ENCODE measurements at regions not wholly inside any gene's neighbourhood (a gene's known extent, or its start where the extent isn't known, plus 50 kb on each side); places are given as distances from the start of the nearest gene placed in this dataset.

DNA sequence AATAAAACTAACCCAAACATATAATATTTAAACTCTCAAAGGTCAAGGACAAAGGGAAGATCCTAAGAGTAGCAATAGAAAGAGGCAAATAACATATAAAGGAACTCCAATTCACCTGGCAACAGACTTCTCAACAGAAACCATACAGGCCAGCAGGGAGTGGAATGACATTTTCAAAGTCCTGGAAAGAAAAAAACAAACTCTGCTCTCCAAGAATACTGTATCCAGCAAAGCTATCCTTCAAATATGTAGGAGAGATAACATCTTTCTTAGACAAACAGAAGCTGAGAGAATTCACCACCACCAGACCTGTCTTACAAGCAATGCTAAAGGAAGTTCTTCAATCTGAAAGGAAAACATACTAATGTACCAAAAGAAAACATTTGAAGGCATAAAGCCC, 51.5 kb upstream of the TMEM158 start:
- intact Hi-C loops (cut with micrococcal nuclease): no loop called here
- POLR2A ChIA-PET: no interaction called here

More for the DNA sequence above, 51.5 kb upstream of the TMEM158 start:
- Histone ChIP-seq H3K9me3 (ENCODE audit: control insufficient read depth in 1 of 2, insufficient read depth in 1 of 2, low read depth in 1 of 2, low read length in 2 of 2) (0 out of 4 replicates have a peak, but pooled peaks cover 0 to 3% of the 10 kb centered on the region in 2 experiments), H2AFZ (ENCODE audit: low read depth, low read length, poor library complexity, severe bottlenecking) (no peak overlapping the region), H3K79me2 (ENCODE audit: insufficient read depth, low read length) (no peaks in the 10 kb centered on the region), H4K20me1 (ENCODE audit: insufficient read depth) (no peaks in the 10 kb centered on the region), H3K4me1 (ENCODE audit: control insufficient read depth in 1 of 2, insufficient read depth in 2 of 2, low read length in 2 of 2) (no peaks in the 10 kb centered on the region), H3K36me3 (ENCODE audit: control insufficient read depth in 1 of 2, insufficient read depth in 2 of 2, low read length in 2 of 2) (no peaks in the 10 kb centered on the region), H3K4me3 (replicated peaks in 1 of 2; ENCODE audit: low read depth in 1 of 2, low read length in 2 of 2) (no peak overlapping the region), H3K27ac (ENCODE audit: low read depth, low read length) (no peak overlapping the region), H3K9ac (ENCODE audit: low read length) (no peak overlapping the region), H3K4me2 (ENCODE audit: low read length) (no peak overlapping the region), H3K9me2 (ENCODE audit: insufficient read depth) (no peaks in the 10 kb centered on the region), H3K27me3 (ENCODE audit: insufficient read depth, low read length) (no peaks in the 10 kb centered on the region)
- TF ChIP-seq EZH2phosphoT487 (IDR thresholded peaks at IDR 0.05; ENCODE audit: borderline replicate concordance) (no peak), SP1 (IDR thresholded peaks at IDR 0.05; ENCODE audit: low read depth) (no peak), RAD21 (IDR thresholded peaks at IDR 0.05; ENCODE audit: low read depth) (no peak), ELF1 (IDR thresholded peaks at IDR 0.05; ENCODE audit: borderline replicate concordance, low read depth) (no peak), CBX3 (IDR thresholded peaks at IDR 0.05; ENCODE audit: low read depth) (no peak), POLR2AphosphoS5 (IDR thresholded peaks at IDR 0.05; ENCODE audit: low read depth, low read length) (no peak), YY1 (IDR thresholded peaks at IDR 0.05; ENCODE audit: extremely low read depth, insufficient replicate concordance, low read depth, low read length) (no peak), TCF7L2 (IDR thresholded peaks at IDR 0.05; ENCODE audit: borderline replicate concordance, extremely low read depth, insufficient read depth, insufficient read length) (no peak), ZFX (IDR thresholded peaks at IDR 0.05) (no peak), CEBPB (IDR thresholded peaks at IDR 0.05; ENCODE audit: low read depth) (no peak), SIN3A (IDR thresholded peaks at IDR 0.05; ENCODE audit: low read depth) (no peak), EGR1 (IDR thresholded peaks at IDR 0.05; ENCODE audit: low read depth) (no peak), POLR2A (IDR thresholded peaks at IDR 0.05; ENCODE audit: borderline replicate concordance, extremely low read depth, insufficient read depth, insufficient read length) (no peak), JUND (IDR thresholded peaks at IDR 0.05) (no peak), SRF (IDR thresholded peaks at IDR 0.05; ENCODE audit: low read depth) (no peak), ZNF274 (IDR thresholded peaks at IDR 0.05; ENCODE audit: low read depth, low read length) (no peak)
- TF ChIP-seq, protein P1, sequence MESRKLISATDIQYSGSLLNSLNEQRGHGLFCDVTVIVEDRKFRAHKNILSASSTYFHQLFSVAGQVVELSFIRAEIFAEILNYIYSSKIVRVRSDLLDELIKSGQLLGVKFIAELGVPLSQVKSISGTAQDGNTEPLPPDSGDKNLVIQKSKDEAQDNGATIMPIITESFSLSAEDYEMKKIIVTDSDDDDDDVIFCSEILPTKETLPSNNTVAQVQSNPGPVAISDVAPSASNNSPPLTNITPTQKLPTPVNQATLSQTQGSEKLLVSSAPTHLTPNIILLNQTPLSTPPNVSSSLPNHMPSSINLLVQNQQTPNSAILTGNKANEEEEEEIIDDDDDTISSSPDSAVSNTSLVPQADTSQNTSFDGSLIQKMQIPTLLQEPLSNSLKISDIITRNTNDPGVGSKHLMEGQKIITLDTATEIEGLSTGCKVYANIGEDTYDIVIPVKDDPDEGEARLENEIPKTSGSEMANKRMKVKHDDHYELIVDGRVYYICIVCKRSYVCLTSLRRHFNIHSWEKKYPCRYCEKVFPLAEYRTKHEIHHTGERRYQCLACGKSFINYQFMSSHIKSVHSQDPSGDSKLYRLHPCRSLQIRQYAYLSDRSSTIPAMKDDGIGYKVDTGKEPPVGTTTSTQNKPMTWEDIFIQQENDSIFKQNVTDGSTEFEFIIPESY (IDR thresholded peaks at IDR 0.05; ENCODE audit: extremely low read depth, insufficient replicate concordance, low read length): no peak
- TF ChIP-seq, protein P2, sequence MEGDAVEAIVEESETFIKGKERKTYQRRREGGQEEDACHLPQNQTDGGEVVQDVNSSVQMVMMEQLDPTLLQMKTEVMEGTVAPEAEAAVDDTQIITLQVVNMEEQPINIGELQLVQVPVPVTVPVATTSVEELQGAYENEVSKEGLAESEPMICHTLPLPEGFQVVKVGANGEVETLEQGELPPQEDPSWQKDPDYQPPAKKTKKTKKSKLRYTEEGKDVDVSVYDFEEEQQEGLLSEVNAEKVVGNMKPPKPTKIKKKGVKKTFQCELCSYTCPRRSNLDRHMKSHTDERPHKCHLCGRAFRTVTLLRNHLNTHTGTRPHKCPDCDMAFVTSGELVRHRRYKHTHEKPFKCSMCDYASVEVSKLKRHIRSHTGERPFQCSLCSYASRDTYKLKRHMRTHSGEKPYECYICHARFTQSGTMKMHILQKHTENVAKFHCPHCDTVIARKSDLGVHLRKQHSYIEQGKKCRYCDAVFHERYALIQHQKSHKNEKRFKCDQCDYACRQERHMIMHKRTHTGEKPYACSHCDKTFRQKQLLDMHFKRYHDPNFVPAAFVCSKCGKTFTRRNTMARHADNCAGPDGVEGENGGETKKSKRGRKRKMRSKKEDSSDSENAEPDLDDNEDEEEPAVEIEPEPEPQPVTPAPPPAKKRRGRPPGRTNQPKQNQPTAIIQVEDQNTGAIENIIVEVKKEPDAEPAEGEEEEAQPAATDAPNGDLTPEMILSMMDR (IDR thresholded peaks at IDR 0.05 in 2 of 3, conservative IDR thresholded peaks at IDR 0.05 in 1 of 3; ENCODE audit: borderline replicate concordance in 1 of 3, insufficient read depth in 1 of 3, low read depth in 2 of 3, low read length in 2 of 3): no peak
- TF ChIP-seq, protein P3, sequence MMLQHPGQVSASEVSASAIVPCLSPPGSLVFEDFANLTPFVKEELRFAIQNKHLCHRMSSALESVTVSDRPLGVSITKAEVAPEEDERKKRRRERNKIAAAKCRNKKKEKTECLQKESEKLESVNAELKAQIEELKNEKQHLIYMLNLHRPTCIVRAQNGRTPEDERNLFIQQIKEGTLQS (IDR thresholded peaks at IDR 0.05): no peak
- CTCF ChIA-PET: no interaction called here
- RAD21 ChIA-PET (ENCODE audit: low non-redundant PET in 1 of 2, low total read pairs in 2 of 2, uncharacterized antibody in 2 of 2, unreplicated experiment in 2 of 2): no interaction called here
- DNase-seq (ENCODE audit: low read depth, low spot score) (no peak), ATAC-seq (no peak)
- BruUV-seq (replicated peaks): no TSS peak

Data from HCT116 (cell line).